Liver (tissue), 3 donors: ENCODE measurements at regions not wholly inside any gene's neighbourhood (a gene's known extent, or its start where the extent isn't known, plus 50 kb on each side); places are given as distances from the start of the nearest gene placed in this dataset.
A peak's percentile ranks its signal among the peaks of the same experiment; 100 is the strongest.

Experiments
- ATF3 ChIP-seq: IDR thresholded peaks from 2 replicates; pipeline ENCODE4 v1.6.1; 2016; ENCODE audit warnings: antibody characterized with exemption
- CTCF ChIP-seq: fragments of 150-350 bp; IDR thresholded peaks from 2 replicates; pipeline ENCODE4 v1.5.1; 2017; ENCODE audit warnings: improper control_type of control experiment, low read depth, low read length; ENCODE audit not compliant: missing input control
- EGR1 ChIP-seq, 2 donors: IDR thresholded peaks; 2 replicates each; pipeline ENCODE4 v1.6.1; 2016 to 2018; ENCODE audit warnings: antibody characterized with exemption in 2 of 2, low read depth in 2 of 2
- FOXA2 ChIP-seq: IDR thresholded peaks from 2 replicates; pipeline ENCODE4 v1.6.1; 2016; ENCODE audit warnings: antibody characterized with exemption
- GABPA ChIP-seq, 2 donors: IDR thresholded peaks in 1 of 2; conservative IDR thresholded peaks in 1 of 2; 2 replicates each; pipeline ENCODE4 v1.6.1; 2016; ENCODE audit warnings: antibody characterized with exemption in 2 of 2, mild to moderate bottlenecking in 1 of 2, moderate library complexity in 1 of 2
- HNF4A ChIP-seq, 2 donors: conservative IDR thresholded peaks; 2 replicates each; pipeline ENCODE4 v1.6.1; 2016; ENCODE audit warnings: antibody characterized with exemption in 2 of 2, mild to moderate bottlenecking in 2 of 2
- JUND ChIP-seq, 2 donors: IDR thresholded peaks; 2 replicates each; pipeline ENCODE4 v1.6.1; 2016; ENCODE audit warnings: antibody characterized with exemption in 2 of 2
- MAX ChIP-seq: IDR thresholded peaks from 2 replicates; pipeline ENCODE4 v1.6.1; 2016; ENCODE audit warnings: antibody characterized with exemption
- RAD21 ChIP-seq, 2 donors: IDR thresholded peaks; 2 replicates each; pipeline ENCODE4 v1.6.1; 2016; ENCODE audit warnings: antibody characterized with exemption in 2 of 2, mild to moderate bottlenecking in 2 of 2
- REST ChIP-seq: IDR thresholded peaks from 2 replicates; pipeline ENCODE4 v1.6.1; 2016; ENCODE audit warnings: antibody characterized with exemption, mild to moderate bottlenecking
- RXRA ChIP-seq, 2 donors: IDR thresholded peaks; 2 replicates each; pipeline ENCODE4 v1.6.1; 2017 to 2018; ENCODE audit warnings: antibody characterized with exemption in 2 of 2, mild to moderate bottlenecking in 1 of 2
- SP1 ChIP-seq: IDR thresholded peaks from 2 replicates; pipeline ENCODE4 v1.6.1; 2018; ENCODE audit warnings: antibody characterized with exemption, mild to moderate bottlenecking
- TAF1 ChIP-seq: conservative IDR thresholded peaks from 2 replicates; pipeline ENCODE4 v1.6.1; 2016; ENCODE audit warnings: antibody characterized with exemption, mild to moderate bottlenecking
- YY1 ChIP-seq: IDR thresholded peaks from 2 replicates; pipeline ENCODE4 v1.6.1; 2016; ENCODE audit warnings: antibody characterized with exemption, mild to moderate bottlenecking
- donor health status: healthy.
- donor health status: healthy.

- TF ChIP-seq CTCF = no peak
- TF ChIP-seq RAD21 (IDR thresholded peaks at IDR 0.05) = peak in 1 of 2 donors; percentile 34
- no peak for TF ChIP-seq JUND (IDR thresholded peaks at IDR 0.05)
- no peak for TF ChIP-seq FOXA2
- TF ChIP-seq YY1 = no peak
- no peak for TF ChIP-seq EGR1 (IDR thresholded peaks at IDR 0.05; ENCODE audit: low read depth in 2 of 2)
- TF ChIP-seq ATF3 = no peak
- TF ChIP-seq MAX = no peak
- no peak for TF ChIP-seq TAF1
- TF ChIP-seq RXRA (IDR thresholded peaks at IDR 0.05) = no peak
- TF ChIP-seq GABPA (IDR thresholded peaks at IDR 0.05 in 1 of 2, conservative IDR thresholded peaks at IDR 0.05 in 1 of 2) = no peak
- no peak for TF ChIP-seq REST
- TF ChIP-seq SP1 = no peak
- TF ChIP-seq HNF4A (conservative IDR thresholded peaks at IDR 0.05) = no peak
Measured at GRCh38 chr3:186464424-186465093, 79.6 kb downstream of the CRYGS start.
